Type B pancreatic cell (in vitro differentiated cells): ENCODE measurements at regions not wholly inside any gene's neighbourhood (a gene's known extent, or its start where the extent isn't known, plus 50 kb on each side); places are given as distances from the start of the nearest gene placed in this dataset.

Experiments
- DNase-seq: peaks from one replicate; pipeline ENCODE4 v3.0.0; 2021; ENCODE audit warnings: mixed read lengths; ENCODE audit not compliant: unreplicated experiment; ENCODE audit errors: extremely low spot score
- H3K27ac Mint-ChIP-seq: 2 replicates; pipeline ENCODE4 v1.8.0; 2021; ENCODE audit warnings: mild to moderate bottlenecking, mixed read lengths
- H3K27me3 Mint-ChIP-seq: 2 replicates; pipeline ENCODE4 v1.8.0; 2021; ENCODE audit warnings: mixed read lengths
- H3K36me3 Mint-ChIP-seq: 2 replicates; pipeline ENCODE4 v1.8.0; 2021; ENCODE audit warnings: mixed read lengths
- H3K4me1 Mint-ChIP-seq: one replicate; pipeline ENCODE4 v1.8.0; 2021; ENCODE audit warnings: mixed read lengths; ENCODE audit not compliant: unreplicated experiment
- H3K4me3 Mint-ChIP-seq: 2 replicates; pipeline ENCODE4 v1.8.0; 2021; ENCODE audit warnings: mild to moderate bottlenecking, mixed read lengths
- H3K9me3 Mint-ChIP-seq: 2 replicates; pipeline ENCODE4 v1.8.0; 2021; ENCODE audit warnings: mixed read lengths
- CTCF ChIP-seq: fragments of 200-600 bp; sonication (generic); conservative IDR thresholded peaks from 2 replicates; pipeline ENCODE4 v1.5.0; 2021; ENCODE audit warnings: antibody characterized with exemption, mild to moderate bottlenecking

- H3K4me3 Mint-ChIP-seq: no peak overlapping the region
- H3K27me3 Mint-ChIP-seq: no peaks in the 10 kb centered on the region
- no peak overlapping the region for H3K27ac Mint-ChIP-seq
- H3K4me1 Mint-ChIP-seq: no peaks in the 10 kb centered on the region
- no peak for TF ChIP-seq CTCF
- no peaks in the 10 kb centered on the region for H3K9me3 Mint-ChIP-seq
- no peak for DNase-seq
- no peaks in the 10 kb centered on the region for H3K36me3 Mint-ChIP-seq
Observed at GRCh38 chr5:20300110-20300509, 312.1 kb upstream of the CDH18 start.

GRCh38 chr5:20294696-20295095 is 306.7 kb upstream of the CDH18 start:
- Mint-ChIP-seq H3K4me3 (no peak overlapping the region), H3K27me3 (no peaks in the 10 kb centered on the region), H3K27ac (no peak overlapping the region), H3K9me3 (no peaks in the 10 kb centered on the region), H3K4me1 (no peaks in the 10 kb centered on the region), H3K36me3 (no peaks in the 10 kb centered on the region)
- TF ChIP-seq CTCF: no peak
- DNase-seq: no peak

- no peak overlapping the region for H3K4me3 Mint-ChIP-seq
- H3K27ac Mint-ChIP-seq: no peak overlapping the region
- no peaks in the 10 kb centered on the region for H3K9me3 Mint-ChIP-seq
- H3K36me3 Mint-ChIP-seq: no peaks in the 10 kb centered on the region
- H3K27me3 Mint-ChIP-seq: no peaks in the 10 kb centered on the region
- H3K4me1 Mint-ChIP-seq: no peaks in the 10 kb centered on the region
- no peak for DNase-seq
- TF ChIP-seq CTCF: no peak
Observed at GRCh38 chr5:20291766-20292165, 303.8 kb upstream of the CDH18 start.

DNA sequence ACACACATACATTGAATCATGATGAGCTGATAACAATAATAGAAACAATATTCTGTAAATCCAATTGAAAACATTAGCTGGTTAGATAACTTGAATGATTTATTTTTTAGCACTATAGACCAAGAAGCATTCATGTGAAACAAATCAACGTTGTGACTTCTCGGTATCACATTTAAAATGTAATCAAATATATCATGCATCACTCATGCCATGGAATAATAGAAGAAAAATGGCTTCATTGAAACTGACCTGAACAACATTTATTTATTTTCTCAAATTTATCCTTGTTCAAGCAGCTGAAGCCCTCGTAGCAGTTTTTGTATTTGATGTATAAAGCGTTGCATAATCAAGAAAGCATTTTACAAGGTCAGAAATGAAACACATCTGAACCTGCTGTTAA is 299.6 kb upstream of the CDH18 start:
- no peaks in the 10 kb centered on the region for H3K4me1 Mint-ChIP-seq
- no peaks in the 10 kb centered on the region for H3K9me3 Mint-ChIP-seq
- H3K36me3 Mint-ChIP-seq: no peaks in the 10 kb centered on the region
- no peak for DNase-seq
- H3K27me3 Mint-ChIP-seq: no peaks in the 10 kb centered on the region
- TF ChIP-seq CTCF: no peak
- H3K4me3 Mint-ChIP-seq: no peak overlapping the region
- no peak overlapping the region for H3K27ac Mint-ChIP-seq

DNA sequence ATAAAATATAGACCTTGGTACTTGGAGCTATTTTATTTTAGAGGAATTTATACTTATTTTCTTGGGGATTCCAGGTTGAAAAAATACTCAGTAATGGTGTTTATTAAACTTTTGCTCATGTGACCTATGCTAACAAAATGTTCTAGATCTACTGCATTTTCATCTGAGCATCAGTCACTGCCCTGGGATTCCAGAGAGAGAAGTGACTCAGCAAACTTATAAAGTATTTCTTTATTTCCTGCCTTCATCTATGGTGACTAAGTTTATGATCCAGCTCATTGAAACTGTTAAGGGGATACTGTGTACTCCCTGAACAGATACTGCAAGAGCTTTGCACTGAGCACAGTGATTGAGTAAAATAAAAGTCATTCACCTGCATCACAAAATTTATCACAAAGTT is 298.5 kb upstream of the CDH18 start:
- TF ChIP-seq CTCF: no peak
- DNase-seq: no peak
- Mint-ChIP-seq H3K27ac (no peak overlapping the region), H3K4me3 (no peak overlapping the region), H3K36me3 (no peaks in the 10 kb centered on the region), H3K27me3 (no peaks in the 10 kb centered on the region), H3K4me1 (no peaks in the 10 kb centered on the region), H3K9me3 (no peaks in the 10 kb centered on the region)

- Mint-ChIP-seq H3K27ac (no peak overlapping the region), H3K4me1 (no peaks in the 10 kb centered on the region), H3K9me3 (no peaks in the 10 kb centered on the region), H3K4me3 (no peak overlapping the region), H3K27me3 (no peaks in the 10 kb centered on the region), H3K36me3 (no peaks in the 10 kb centered on the region)
- TF ChIP-seq CTCF: no peak
- DNase-seq: no peak
Observed at GRCh38 chr5:20276959-20277263, 288.9 kb upstream of the CDH18 start.
